Neural crest cell (in vitro differentiated cells): ENCODE measurements at regions not wholly inside any gene's neighbourhood (a gene's known extent, or its start where the extent isn't known, plus 50 kb on each side); places are given as distances from the start of the nearest gene placed in this dataset.

Source experiments
- DNase-seq: peaks from one replicate; pipeline ENCODE4 v3.0.0; 2021; ENCODE audit warnings: low read depth, mixed read lengths, low spot score
- H3K27ac Mint-ChIP-seq: one replicate; pipeline ENCODE4 v1.8.0; 2021; ENCODE audit warnings: mild to moderate bottlenecking, mixed read lengths; ENCODE audit not compliant: unreplicated experiment
- H3K27me3 Mint-ChIP-seq: 2 replicates; pipeline ENCODE4 v1.8.0; 2021; ENCODE audit warnings: low read depth, mild to moderate bottlenecking, mixed read lengths
- H3K36me3 Mint-ChIP-seq: 2 replicates; pipeline ENCODE4 v1.8.0; 2021; ENCODE audit warnings: low read depth, mild to moderate bottlenecking, mixed read lengths
- H3K4me1 Mint-ChIP-seq: 2 replicates; pipeline ENCODE4 v1.8.0; 2021; ENCODE audit warnings: mixed read lengths
- H3K4me3 Mint-ChIP-seq: one replicate; pipeline ENCODE4 v1.8.0; 2021; ENCODE audit warnings: mild to moderate bottlenecking, mixed read lengths
- H3K9me3 Mint-ChIP-seq: 2 replicates; pipeline ENCODE4 v1.8.0; 2021; ENCODE audit warnings: mixed read lengths
- CTCF ChIP-seq: fragments of 200-600 bp; sonication (generic); conservative IDR thresholded peaks from 2 replicates; pipeline ENCODE4 v1.5.0; 2021; ENCODE audit warnings: antibody characterized with exemption, mild to moderate bottlenecking

GRCh38 chr18:70446063-70446462 lies 157.2 kb downstream of the SOCS6 start:
- Mint-ChIP-seq H3K4me1 (no peaks in the 10 kb centered on the region), H3K36me3 (peaks cover 3% of the 10 kb centered on the region), H3K4me3 (no peak overlapping the region), H3K9me3 (peaks cover 15% of the 10 kb centered on the region), H3K27ac (no peak overlapping the region), H3K27me3 (no peaks in the 10 kb centered on the region)
- no peak for DNase-seq
- no peak for TF ChIP-seq CTCF

GRCh38 chr18:70442933-70443332 lies 154.1 kb downstream of the SOCS6 start:
- no peak overlapping the region for H3K4me3 Mint-ChIP-seq
- no peaks in the 10 kb centered on the region for H3K27me3 Mint-ChIP-seq
- H3K4me1 Mint-ChIP-seq, result no peaks in the 10 kb centered on the region
- peaks cover 15% of the 10 kb centered on the region for H3K9me3 Mint-ChIP-seq
- peaks cover 3% of the 10 kb centered on the region for H3K36me3 Mint-ChIP-seq
- H3K27ac Mint-ChIP-seq, result no peak overlapping the region
- DNase-seq, result no peak
- no peak for TF ChIP-seq CTCF

- TF ChIP-seq CTCF, result no peak
- H3K4me3 Mint-ChIP-seq, result no peak overlapping the region
- H3K27ac Mint-ChIP-seq, result no peak overlapping the region
- no peaks in the 10 kb centered on the region for H3K4me1 Mint-ChIP-seq
- no peak for DNase-seq
- H3K9me3 Mint-ChIP-seq, result no peaks in the 10 kb centered on the region
- no peaks in the 10 kb centered on the region for H3K36me3 Mint-ChIP-seq
- H3K27me3 Mint-ChIP-seq, result no peaks in the 10 kb centered on the region
These were observed 144.1 kb downstream of the SOCS6 start for GRCh38 chr18:70432804-70433400.

- Mint-ChIP-seq H3K9me3 (no peaks in the 10 kb centered on the region), H3K27ac (no peak overlapping the region), H3K36me3 (no peaks in the 10 kb centered on the region), H3K4me3 (no peak overlapping the region), H3K27me3 (no peaks in the 10 kb centered on the region), H3K4me1 (no peaks in the 10 kb centered on the region)
- DNase-seq, result no peak
- TF ChIP-seq CTCF, result no peak
These were observed 142.4 kb downstream of the SOCS6 start for GRCh38 chr18:70431203-70431624.

GRCh38 chr18:70430501-70431173 lies 141.8 kb downstream of the SOCS6 start:
- Mint-ChIP-seq H3K4me3 (no peak overlapping the region), H3K27ac (no peak overlapping the region), H3K36me3 (no peaks in the 10 kb centered on the region), H3K4me1 (no peaks in the 10 kb centered on the region), H3K9me3 (no peaks in the 10 kb centered on the region), H3K27me3 (no peaks in the 10 kb centered on the region)
- TF ChIP-seq CTCF, result no peak
- no peak for DNase-seq
